Endothelial cell of hepatic sinusoid (primary cell): ENCODE measurements at regions not wholly inside any gene's neighbourhood (a gene's known extent, or its start where the extent isn't known, plus 50 kb on each side); places are given as distances from the start of the nearest gene placed in this dataset.

Source experiments
- in situ Hi-C: cut with HindIII; loops from 2 replicates; pipeline ENCODE4 v1.10.0; 2017; ENCODE audit warnings: low sequenced_read_pairs

- in situ Hi-C loops = no loop called here
These were observed 98.3 kb upstream of the MYOCD start for GRCh38 chr17:12567077-12568053.

DNA sequence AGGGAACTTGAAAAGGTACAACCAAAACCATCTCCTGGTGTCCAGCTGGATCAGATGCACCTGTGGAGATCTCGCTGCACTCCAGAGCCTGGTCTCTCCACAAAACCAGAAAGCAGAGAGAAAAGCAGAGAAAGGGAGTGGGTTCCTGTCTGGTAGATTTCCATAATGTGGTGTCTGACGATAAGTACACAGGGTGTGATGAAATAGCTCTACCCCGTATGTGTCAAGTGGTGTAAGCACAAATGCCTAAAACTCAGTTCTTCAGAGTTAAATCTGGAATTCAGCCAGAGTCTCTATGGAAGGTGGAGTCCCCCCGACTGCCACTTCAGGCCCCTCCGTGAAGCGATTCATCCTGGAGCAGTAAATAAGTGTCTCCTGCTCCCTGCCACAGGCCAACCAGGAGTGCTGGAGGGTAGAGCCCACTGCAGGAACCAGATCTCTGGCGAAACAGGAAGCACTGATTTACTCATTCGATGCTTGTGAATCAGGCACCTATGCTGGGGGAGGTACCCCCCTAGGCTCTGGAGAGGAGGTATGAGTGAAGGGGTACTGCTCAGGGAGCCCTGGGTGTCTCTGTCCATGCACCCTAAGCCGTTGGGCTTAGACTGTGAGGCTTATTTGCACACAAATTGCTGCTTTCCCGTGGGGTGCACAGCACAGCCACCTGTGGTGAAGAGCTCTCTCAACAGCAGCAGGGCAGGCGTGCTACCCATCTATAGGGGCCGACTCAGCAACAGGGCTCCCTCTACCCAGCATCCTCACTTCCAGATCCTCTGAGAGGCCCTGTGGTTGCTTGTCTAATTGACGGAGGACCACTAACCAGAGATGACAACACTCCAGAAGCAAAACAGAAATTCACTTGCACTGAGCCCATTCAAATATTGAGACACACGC, 97.1 kb upstream of the MYOCD start:
- in situ Hi-C loops = no loop called here

- in situ Hi-C loops = no loop called here
These were observed 94.1 kb upstream of the MYOCD start for GRCh38 chr17:12571606-12572005.

- in situ Hi-C loops = no loop called here
These were observed 91.2 kb upstream of the MYOCD start for GRCh38 chr17:12574525-12574924.

DNA sequence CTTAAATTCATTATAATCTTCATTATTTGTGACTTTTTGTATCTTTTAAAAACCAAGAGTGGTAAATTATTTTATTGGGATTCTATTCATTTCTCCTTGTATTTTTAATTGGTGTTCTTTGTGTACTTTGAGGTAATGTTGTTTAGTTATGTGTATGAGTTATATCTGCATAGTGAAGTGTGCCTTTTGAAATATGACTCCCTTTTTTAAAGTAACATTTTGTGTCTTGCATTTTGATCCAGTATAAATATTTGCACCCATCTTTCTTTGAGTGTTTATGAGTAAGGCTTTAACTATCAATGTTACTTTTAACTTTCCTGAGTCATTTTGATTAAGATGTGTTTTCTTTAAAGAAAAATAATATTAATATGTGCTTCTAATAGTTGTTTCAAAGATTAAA, 90.0 kb upstream of the MYOCD start:
- in situ Hi-C loops = no loop called here

DNA sequence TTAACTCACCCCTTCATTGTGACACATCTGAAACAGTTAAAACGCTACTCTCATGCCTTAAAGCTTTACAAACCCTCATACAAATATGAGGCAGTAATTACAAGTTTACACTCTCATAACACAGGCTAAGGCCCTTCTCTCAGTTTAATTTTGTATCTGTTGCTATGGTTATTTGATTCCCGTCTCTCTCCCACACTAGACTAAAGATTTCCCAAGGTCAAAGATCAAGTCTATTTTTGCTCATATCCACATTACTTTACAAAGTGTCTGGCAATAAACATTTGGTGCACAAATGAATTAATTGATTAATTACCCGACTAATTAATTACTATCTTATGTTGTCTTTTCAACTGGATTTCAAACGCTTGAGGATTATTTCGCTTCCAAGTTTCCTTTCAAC, 86.4 kb upstream of the MYOCD start:
- in situ Hi-C loops = no loop called here

DNA sequence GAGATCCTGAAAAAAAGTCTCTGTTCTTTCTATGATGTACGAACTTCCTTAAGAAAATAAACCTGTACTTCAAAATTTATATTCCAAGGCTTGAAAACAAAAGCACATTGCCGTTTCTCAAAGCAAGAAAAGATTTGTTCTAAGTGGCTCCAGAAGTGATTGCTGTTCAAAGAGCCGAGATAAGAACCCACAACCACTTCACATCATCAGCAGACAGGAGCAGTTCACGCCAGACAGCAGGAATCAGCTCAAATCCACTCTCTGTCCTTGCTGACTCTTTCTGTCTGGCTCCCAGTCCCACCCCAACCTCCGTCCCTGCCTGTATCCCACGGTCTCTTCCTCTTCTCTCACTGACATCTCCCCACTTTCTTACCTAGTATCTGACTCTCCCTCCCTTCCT, 85.0 kb upstream of the MYOCD start:
- in situ Hi-C loops = no loop called here

GRCh38 chr17:12584727-12585126, 81.0 kb upstream of the MYOCD start:
- in situ Hi-C loops = no loop called here

- in situ Hi-C loops = no loop called here
These were observed 77.2 kb upstream of the MYOCD start for GRCh38 chr17:12588531-12588930.

DNA sequence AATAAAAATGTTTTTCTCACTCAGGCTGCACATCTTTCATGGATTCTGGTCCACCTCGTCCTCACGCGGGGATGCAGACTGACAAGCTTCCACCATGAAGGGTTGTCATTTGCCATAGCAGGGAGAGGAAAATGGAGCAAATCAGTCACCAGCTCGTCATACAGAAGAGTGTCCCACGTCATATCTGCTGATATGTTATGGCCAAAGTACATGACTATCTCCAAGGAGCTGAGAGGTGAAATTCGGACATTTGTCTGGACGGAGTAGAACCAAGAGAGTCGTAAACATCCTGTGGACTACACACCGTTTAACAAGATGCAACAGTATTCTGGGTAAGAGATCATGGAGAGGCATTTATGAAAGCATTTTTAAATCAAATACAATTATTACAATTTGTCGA, 75.3 kb upstream of the MYOCD start:
- in situ Hi-C loops = loop anchor here (5.0 kb wide), 1 partner anchor 73 kb away; no protein-coding TSS in a partner anchor

GRCh38 chr17:12591021-12591735, 74.5 kb upstream of the MYOCD start:
- in situ Hi-C loops = loop anchor here (5.0 kb wide), 1 partner anchor 74 kb away; no protein-coding TSS in a partner anchor

GRCh38 chr17:12592941-12593340, 72.7 kb upstream of the MYOCD start:
- in situ Hi-C loops = loop anchor here (5.0 kb wide), 1 partner anchor 76 kb away; no protein-coding TSS in a partner anchor

- in situ Hi-C loops = no loop called here
These were observed 68.7 kb upstream of the MYOCD start for GRCh38 chr17:12596961-12597360.

GRCh38 chr17:12597895-12598294, 67.8 kb upstream of the MYOCD start:
- in situ Hi-C loops = no loop called here

- in situ Hi-C loops = no loop called here
These were observed 66.3 kb upstream of the MYOCD start for GRCh38 chr17:12599186-12599920.

DNA sequence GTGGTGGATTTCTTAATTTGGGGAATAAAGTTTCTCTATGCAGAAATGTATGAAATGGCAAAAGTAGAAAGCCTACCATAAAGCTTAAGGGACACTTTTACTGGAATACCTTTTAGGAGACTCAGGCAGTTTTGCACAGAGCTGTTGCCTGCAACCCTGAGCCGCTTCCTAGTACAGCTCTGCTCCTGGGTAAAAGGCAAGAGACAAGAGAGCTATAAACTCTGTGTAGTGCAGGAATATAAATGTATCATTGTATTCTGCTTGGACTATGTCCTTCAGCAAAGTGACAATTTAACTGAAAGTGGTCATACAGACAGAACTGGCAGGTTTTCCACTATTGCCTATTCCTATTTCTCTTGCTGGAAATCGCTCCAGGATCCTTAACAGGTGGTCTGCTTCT, 65.3 kb upstream of the MYOCD start:
- in situ Hi-C loops = no loop called here

- in situ Hi-C loops = no loop called here
These were observed 62.1 kb upstream of the MYOCD start for GRCh38 chr17:12603566-12603965.

GRCh38 chr17:12605222-12605621, 60.5 kb upstream of the MYOCD start:
- in situ Hi-C loops = no loop called here

DNA sequence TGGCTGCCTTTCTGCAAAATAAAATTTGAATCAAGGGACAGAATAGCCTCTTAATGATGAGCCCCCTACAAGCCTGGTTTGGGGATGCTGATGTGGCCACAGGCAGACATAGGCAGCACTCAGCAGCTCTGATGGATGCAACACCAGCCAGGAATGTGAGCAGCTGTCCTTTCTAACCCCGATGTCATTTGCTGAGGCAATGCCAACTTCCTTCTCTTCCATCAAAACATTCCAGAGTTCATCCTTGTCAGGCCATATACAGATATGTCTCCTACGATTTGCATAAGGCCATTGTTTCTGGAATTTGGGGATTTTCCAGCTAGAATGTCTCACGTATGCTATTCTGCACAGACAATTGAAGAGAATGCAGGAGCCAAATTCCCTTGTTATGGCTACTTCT, 52.1 kb upstream of the MYOCD start:
- in situ Hi-C loops = loop anchor here (10.0 kb wide), 2 partner anchors 131 to 239 kb away; no protein-coding TSS in a partner anchor
